Liver (tissue), 8 donors: ENCODE measurements at regions not wholly inside any gene's neighbourhood (a gene's known extent, or its start where the extent isn't known, plus 50 kb on each side); places are given as distances from the start of the nearest gene placed in this dataset.

Experiments
- DNase-seq: peaks from one replicate; pipeline ENCODE4 v3.0.0-alpha.2; 2017; ENCODE audit warnings: low spot score
- H3K27ac ChIP-seq, 2 donors: one replicate each; pipeline ENCODE4 v1.7.0; 2013; ENCODE audit warnings: inconsistent platforms in 2 of 2, low read length in 2 of 2, control low read depth in 1 of 2, low read depth in 1 of 2, mild to moderate bottlenecking in 1 of 2
- H3K27me3 ChIP-seq, 4 donors: one replicate each; pipeline versions ENCODE4 v1.6.1 to v1.7.0; 2013; ENCODE audit warnings: low read length in 3 of 4, inconsistent platforms in 1 of 4, mild to moderate bottlenecking in 1 of 4, moderate library complexity in 1 of 4; ENCODE audit not compliant: control insufficient read depth in 4 of 4, insufficient read depth in 4 of 4
- H3K36me3 ChIP-seq, 4 donors: one replicate each; pipeline versions ENCODE4 v1.6.1 to v1.7.0; 2013; ENCODE audit warnings: low read length in 3 of 4, mild to moderate bottlenecking in 3 of 4, low read depth in 1 of 4, moderate library complexity in 1 of 4; ENCODE audit not compliant: control insufficient read depth in 4 of 4, insufficient read depth in 3 of 4
- H3K4me1 ChIP-seq, 4 donors: one replicate each; pipeline versions ENCODE4 v1.6.1 to v1.7.0; 2013; ENCODE audit warnings: low read length in 3 of 4, mild to moderate bottlenecking in 3 of 4, moderate library complexity in 1 of 4; ENCODE audit not compliant: control insufficient read depth in 4 of 4, insufficient read depth in 4 of 4
- H3K4me3 ChIP-seq, 3 donors: one replicate each; pipeline versions ENCODE4 v1.6.1 to v1.7.0; 2013; ENCODE audit warnings: low read length in 3 of 3, control low read depth in 1 of 3, low read depth in 1 of 3, mild to moderate bottlenecking in 1 of 3
- H3K9ac ChIP-seq, 2 donors: one replicate each; pipeline ENCODE4 v1.7.0; 2013; ENCODE audit warnings: low read length in 2 of 2, mild to moderate bottlenecking in 2 of 2, moderate library complexity in 2 of 2, control low read depth in 1 of 2, low read depth in 1 of 2
- H3K9me3 ChIP-seq, 4 donors: one replicate each; pipeline versions ENCODE4 v1.6.1 to v1.7.0; 2013; ENCODE audit warnings: low read length in 3 of 4; ENCODE audit not compliant: control insufficient read depth in 4 of 4
- EGR1 ChIP-seq, 2 donors: IDR thresholded peaks; 2 replicates each; pipeline ENCODE4 v1.6.1; 2016 to 2018; ENCODE audit warnings: antibody characterized with exemption in 2 of 2, low read depth in 2 of 2
- FOXA1 ChIP-seq: IDR thresholded peaks from 2 replicates; pipeline ENCODE4 v1.6.1; 2016; ENCODE audit warnings: antibody characterized with exemption
- FOXA2 ChIP-seq: IDR thresholded peaks from 2 replicates; pipeline ENCODE4 v1.6.1; 2016; ENCODE audit warnings: antibody characterized with exemption
- GABPA ChIP-seq, 2 donors: IDR thresholded peaks in 1 of 2; conservative IDR thresholded peaks in 1 of 2; 2 replicates each; pipeline ENCODE4 v1.6.1; 2016; ENCODE audit warnings: antibody characterized with exemption in 2 of 2, mild to moderate bottlenecking in 1 of 2, moderate library complexity in 1 of 2
- HNF4A ChIP-seq, 2 donors: conservative IDR thresholded peaks; 2 replicates each; pipeline ENCODE4 v1.6.1; 2016; ENCODE audit warnings: antibody characterized with exemption in 2 of 2, mild to moderate bottlenecking in 2 of 2
- HNF4G ChIP-seq: IDR thresholded peaks from 2 replicates; pipeline ENCODE4 v1.6.1; 2016; ENCODE audit warnings: antibody characterized with exemption
- JUND ChIP-seq, 2 donors: IDR thresholded peaks; 2 replicates each; pipeline ENCODE4 v1.6.1; 2016; ENCODE audit warnings: antibody characterized with exemption in 2 of 2
- NR2F2 ChIP-seq: IDR thresholded peaks from 2 replicates; pipeline ENCODE4 v1.6.1; 2016; ENCODE audit warnings: antibody characterized with exemption
- RAD21 ChIP-seq, 2 donors: IDR thresholded peaks; 2 replicates each; pipeline ENCODE4 v1.6.1; 2016; ENCODE audit warnings: antibody characterized with exemption in 2 of 2, mild to moderate bottlenecking in 2 of 2
- RXRA ChIP-seq, 2 donors: IDR thresholded peaks; 2 replicates each; pipeline ENCODE4 v1.6.1; 2017 to 2018; ENCODE audit warnings: antibody characterized with exemption in 2 of 2, mild to moderate bottlenecking in 1 of 2
- SP1 ChIP-seq: IDR thresholded peaks from 2 replicates; pipeline ENCODE4 v1.6.1; 2018; ENCODE audit warnings: antibody characterized with exemption, mild to moderate bottlenecking
- TAF1 ChIP-seq: conservative IDR thresholded peaks from 2 replicates; pipeline ENCODE4 v1.6.1; 2016; ENCODE audit warnings: antibody characterized with exemption, mild to moderate bottlenecking
- YY1 ChIP-seq: IDR thresholded peaks from 2 replicates; pipeline ENCODE4 v1.6.1; 2016; ENCODE audit warnings: antibody characterized with exemption, mild to moderate bottlenecking
- WGBS: extraction: QIAGEN DNeasy Blood & Tissue Kit; methylation state at CpG from one replicate; pipeline ENCODE4 v1.1.7; 2013; 5-methylcytosine and 5-hydroxymethylcytosine counted together
- TF ChIP-seq, protein P1 (sequence below): IDR thresholded peaks from 2 replicates; pipeline ENCODE4 v1.6.1; 2016; ENCODE audit warnings: antibody characterized with exemption
- TF ChIP-seq, protein P2 (sequence below): IDR thresholded peaks from 2 replicates; pipeline ENCODE4 v1.6.1; 2016; ENCODE audit warnings: antibody characterized with exemption
- TF ChIP-seq, protein P3 (sequence below): fragments of 150-350 bp; IDR thresholded peaks from 2 replicates; pipeline ENCODE4 v1.5.1; 2017; ENCODE audit warnings: improper control_type of control experiment, low read depth, low read length; ENCODE audit not compliant: missing input control
- TF ChIP-seq, protein P4 (sequence below): IDR thresholded peaks from 2 replicates; pipeline ENCODE4 v1.6.1; 2016; ENCODE audit warnings: antibody characterized with exemption
- TF ChIP-seq, protein P5 (sequence below): IDR thresholded peaks from 2 replicates; pipeline ENCODE4 v1.6.1; 2016; ENCODE audit warnings: antibody characterized with exemption, mild to moderate bottlenecking
- donor health status: healthy.
- donor health status: healthy.
- donor health status: healthy.
- donor health status: healthy.
- donor health status: healthy.

DNA sequence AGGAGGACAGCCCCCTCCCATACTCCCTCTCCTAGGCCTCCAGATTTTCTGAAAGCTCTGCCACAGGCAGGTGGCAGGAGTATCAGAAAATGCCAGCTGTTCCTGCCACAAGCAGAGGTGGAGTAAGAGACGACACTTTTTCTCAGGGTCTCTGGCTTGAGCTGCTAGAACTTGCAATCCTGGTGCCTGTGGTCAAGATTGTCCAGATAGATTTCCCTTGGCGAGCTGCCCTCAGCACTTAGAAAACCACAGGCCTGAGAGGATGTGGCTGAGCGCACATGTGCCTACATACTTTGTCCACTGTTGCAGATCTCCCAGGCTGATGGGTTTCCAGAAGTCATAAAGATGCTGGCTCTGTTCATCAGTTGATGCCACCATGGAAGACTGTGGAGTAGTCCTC is 65.7 kb upstream of the NAV2 start (continued):
- TF ChIP-seq NR2F2, result no peak
- TF ChIP-seq, protein P1, sequence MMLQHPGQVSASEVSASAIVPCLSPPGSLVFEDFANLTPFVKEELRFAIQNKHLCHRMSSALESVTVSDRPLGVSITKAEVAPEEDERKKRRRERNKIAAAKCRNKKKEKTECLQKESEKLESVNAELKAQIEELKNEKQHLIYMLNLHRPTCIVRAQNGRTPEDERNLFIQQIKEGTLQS, result no peak
- no peak for TF ChIP-seq RAD21 (IDR thresholded peaks at IDR 0.05)
- TF ChIP-seq GABPA (IDR thresholded peaks at IDR 0.05 in 1 of 2, conservative IDR thresholded peaks at IDR 0.05 in 1 of 2), result no peak
- TF ChIP-seq, protein P2, sequence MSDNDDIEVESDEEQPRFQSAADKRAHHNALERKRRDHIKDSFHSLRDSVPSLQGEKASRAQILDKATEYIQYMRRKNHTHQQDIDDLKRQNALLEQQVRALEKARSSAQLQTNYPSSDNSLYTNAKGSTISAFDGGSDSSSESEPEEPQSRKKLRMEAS, result no peak
- no peak for TF ChIP-seq HNF4A (conservative IDR thresholded peaks at IDR 0.05)
- no peak for TF ChIP-seq FOXA1

DNA sequence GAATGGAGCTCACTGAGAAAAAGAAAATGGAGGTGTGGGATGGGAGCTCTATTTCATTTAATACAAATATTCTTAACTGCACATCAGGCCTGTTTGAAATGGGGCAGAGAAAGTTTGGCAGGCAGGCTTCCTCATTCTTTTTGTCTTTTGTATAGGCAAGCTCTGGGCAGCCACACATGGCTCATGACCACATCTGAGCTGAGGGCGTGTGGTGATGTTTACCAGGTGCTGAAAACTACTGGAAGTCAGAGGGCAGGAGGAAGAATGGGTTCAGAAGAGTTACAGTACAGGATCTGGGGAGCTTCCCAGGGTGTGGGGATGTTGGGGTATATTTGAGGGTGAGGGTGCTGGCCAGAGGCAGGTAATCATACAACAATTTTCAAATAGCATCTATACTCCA is 66.3 kb upstream of the NAV2 start:
- WGBS, result 88% methylated on average over 1 of the region's 1 CpG
- Histone ChIP-seq H3K9me3 (no peaks in the 10 kb centered on the region), H3K4me1 (peaks cover 0 to 5% (median 2%) of the 10 kb centered on the region in 4 donors), H3K9ac (no peak overlapping the region), H3K4me3 (no peak overlapping the region), H3K27ac (no peak overlapping the region), H3K36me3 (no peaks in the 10 kb centered on the region), H3K27me3 (no peaks in the 10 kb centered on the region)
- no peak for TF ChIP-seq JUND (IDR thresholded peaks at IDR 0.05)
- TF ChIP-seq, protein P2, result no peak
- TF ChIP-seq TAF1, result no peak
- TF ChIP-seq, protein P3, sequence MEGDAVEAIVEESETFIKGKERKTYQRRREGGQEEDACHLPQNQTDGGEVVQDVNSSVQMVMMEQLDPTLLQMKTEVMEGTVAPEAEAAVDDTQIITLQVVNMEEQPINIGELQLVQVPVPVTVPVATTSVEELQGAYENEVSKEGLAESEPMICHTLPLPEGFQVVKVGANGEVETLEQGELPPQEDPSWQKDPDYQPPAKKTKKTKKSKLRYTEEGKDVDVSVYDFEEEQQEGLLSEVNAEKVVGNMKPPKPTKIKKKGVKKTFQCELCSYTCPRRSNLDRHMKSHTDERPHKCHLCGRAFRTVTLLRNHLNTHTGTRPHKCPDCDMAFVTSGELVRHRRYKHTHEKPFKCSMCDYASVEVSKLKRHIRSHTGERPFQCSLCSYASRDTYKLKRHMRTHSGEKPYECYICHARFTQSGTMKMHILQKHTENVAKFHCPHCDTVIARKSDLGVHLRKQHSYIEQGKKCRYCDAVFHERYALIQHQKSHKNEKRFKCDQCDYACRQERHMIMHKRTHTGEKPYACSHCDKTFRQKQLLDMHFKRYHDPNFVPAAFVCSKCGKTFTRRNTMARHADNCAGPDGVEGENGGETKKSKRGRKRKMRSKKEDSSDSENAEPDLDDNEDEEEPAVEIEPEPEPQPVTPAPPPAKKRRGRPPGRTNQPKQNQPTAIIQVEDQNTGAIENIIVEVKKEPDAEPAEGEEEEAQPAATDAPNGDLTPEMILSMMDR, result no peak
- TF ChIP-seq HNF4A (conservative IDR thresholded peaks at IDR 0.05), result no peak
- TF ChIP-seq SP1, result no peak
- TF ChIP-seq, protein P4, sequence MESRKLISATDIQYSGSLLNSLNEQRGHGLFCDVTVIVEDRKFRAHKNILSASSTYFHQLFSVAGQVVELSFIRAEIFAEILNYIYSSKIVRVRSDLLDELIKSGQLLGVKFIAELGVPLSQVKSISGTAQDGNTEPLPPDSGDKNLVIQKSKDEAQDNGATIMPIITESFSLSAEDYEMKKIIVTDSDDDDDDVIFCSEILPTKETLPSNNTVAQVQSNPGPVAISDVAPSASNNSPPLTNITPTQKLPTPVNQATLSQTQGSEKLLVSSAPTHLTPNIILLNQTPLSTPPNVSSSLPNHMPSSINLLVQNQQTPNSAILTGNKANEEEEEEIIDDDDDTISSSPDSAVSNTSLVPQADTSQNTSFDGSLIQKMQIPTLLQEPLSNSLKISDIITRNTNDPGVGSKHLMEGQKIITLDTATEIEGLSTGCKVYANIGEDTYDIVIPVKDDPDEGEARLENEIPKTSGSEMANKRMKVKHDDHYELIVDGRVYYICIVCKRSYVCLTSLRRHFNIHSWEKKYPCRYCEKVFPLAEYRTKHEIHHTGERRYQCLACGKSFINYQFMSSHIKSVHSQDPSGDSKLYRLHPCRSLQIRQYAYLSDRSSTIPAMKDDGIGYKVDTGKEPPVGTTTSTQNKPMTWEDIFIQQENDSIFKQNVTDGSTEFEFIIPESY, result no peak
- no peak for TF ChIP-seq HNF4G
- no peak for TF ChIP-seq RXRA (IDR thresholded peaks at IDR 0.05)
- no peak for TF ChIP-seq FOXA1
- TF ChIP-seq YY1, result no peak
- no peak for TF ChIP-seq EGR1 (IDR thresholded peaks at IDR 0.05; ENCODE audit: low read depth in 2 of 2)
- no peak for TF ChIP-seq GABPA (IDR thresholded peaks at IDR 0.05 in 1 of 2, conservative IDR thresholded peaks at IDR 0.05 in 1 of 2)
- TF ChIP-seq, protein P5, sequence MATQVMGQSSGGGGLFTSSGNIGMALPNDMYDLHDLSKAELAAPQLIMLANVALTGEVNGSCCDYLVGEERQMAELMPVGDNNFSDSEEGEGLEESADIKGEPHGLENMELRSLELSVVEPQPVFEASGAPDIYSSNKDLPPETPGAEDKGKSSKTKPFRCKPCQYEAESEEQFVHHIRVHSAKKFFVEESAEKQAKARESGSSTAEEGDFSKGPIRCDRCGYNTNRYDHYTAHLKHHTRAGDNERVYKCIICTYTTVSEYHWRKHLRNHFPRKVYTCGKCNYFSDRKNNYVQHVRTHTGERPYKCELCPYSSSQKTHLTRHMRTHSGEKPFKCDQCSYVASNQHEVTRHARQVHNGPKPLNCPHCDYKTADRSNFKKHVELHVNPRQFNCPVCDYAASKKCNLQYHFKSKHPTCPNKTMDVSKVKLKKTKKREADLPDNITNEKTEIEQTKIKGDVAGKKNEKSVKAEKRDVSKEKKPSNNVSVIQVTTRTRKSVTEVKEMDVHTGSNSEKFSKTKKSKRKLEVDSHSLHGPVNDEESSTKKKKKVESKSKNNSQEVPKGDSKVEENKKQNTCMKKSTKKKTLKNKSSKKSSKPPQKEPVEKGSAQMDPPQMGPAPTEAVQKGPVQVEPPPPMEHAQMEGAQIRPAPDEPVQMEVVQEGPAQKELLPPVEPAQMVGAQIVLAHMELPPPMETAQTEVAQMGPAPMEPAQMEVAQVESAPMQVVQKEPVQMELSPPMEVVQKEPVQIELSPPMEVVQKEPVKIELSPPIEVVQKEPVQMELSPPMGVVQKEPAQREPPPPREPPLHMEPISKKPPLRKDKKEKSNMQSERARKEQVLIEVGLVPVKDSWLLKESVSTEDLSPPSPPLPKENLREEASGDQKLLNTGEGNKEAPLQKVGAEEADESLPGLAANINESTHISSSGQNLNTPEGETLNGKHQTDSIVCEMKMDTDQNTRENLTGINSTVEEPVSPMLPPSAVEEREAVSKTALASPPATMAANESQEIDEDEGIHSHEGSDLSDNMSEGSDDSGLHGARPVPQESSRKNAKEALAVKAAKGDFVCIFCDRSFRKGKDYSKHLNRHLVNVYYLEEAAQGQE, result no peak
- no peak for TF ChIP-seq RAD21 (IDR thresholded peaks at IDR 0.05)
- TF ChIP-seq FOXA2, result no peak
- DNase-seq, result no peak
